ENCODE measurements at regions not wholly inside any gene's neighbourhood (a gene's known extent, or its start where the extent isn't known, plus 50 kb on each side); places are given as distances from the start of the nearest gene placed in this dataset.

DNA sequence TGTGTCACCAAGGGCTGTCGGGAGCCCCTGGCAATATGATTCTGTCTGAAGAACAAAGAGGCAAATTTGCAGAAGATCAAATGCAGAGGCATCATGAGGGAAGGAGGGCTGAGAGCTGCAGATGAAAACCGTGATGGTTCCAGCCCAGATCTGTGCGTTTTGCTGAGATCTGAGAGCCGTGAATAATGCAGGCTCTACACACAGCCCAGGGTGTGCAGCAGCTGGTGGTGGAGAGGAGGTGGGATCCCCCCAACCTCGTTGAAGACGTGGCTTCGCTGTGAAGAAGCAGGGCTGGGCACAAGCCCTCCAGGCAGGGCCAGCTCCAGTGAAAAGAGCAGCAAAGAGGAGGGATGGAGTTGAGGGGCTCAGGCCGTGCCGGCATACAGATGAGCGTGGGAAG, 75.5 kb downstream of the TSPAN17 start:
- no peak overlapping the region for H3K4me3 ChIP-seq (ENCODE audit: low read depth, low read length)
- DNase-seq (ENCODE audit: low read depth): no peak
- TF ChIP-seq, protein P1, sequence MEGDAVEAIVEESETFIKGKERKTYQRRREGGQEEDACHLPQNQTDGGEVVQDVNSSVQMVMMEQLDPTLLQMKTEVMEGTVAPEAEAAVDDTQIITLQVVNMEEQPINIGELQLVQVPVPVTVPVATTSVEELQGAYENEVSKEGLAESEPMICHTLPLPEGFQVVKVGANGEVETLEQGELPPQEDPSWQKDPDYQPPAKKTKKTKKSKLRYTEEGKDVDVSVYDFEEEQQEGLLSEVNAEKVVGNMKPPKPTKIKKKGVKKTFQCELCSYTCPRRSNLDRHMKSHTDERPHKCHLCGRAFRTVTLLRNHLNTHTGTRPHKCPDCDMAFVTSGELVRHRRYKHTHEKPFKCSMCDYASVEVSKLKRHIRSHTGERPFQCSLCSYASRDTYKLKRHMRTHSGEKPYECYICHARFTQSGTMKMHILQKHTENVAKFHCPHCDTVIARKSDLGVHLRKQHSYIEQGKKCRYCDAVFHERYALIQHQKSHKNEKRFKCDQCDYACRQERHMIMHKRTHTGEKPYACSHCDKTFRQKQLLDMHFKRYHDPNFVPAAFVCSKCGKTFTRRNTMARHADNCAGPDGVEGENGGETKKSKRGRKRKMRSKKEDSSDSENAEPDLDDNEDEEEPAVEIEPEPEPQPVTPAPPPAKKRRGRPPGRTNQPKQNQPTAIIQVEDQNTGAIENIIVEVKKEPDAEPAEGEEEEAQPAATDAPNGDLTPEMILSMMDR (IDR thresholded peaks at IDR 0.05; ENCODE audit: low read depth, low read length, missing control alignments): no peak

DNA sequence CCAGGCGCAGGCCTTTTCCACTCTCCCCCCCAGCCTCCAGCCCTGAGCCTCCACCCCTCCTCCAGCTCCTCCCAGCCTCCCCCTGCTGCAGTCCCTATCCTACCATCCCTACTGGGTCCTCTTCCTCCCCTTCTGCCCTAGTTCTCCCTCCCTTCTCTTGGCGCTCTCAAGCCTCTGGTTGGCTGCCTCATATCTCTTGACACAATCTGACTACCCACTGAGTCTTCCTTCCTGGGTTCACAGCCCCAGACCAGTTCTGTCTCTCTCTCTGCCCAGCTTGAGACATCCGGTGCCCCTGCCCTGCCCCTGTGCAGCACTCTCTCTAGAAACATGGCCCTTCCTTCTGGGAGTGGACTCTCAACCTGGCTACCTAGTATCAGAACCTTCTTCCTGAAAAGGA, 76.2 kb downstream of the TSPAN17 start:
- no peak for DNase-seq (ENCODE audit: low read depth)
- TF ChIP-seq, protein P1 (IDR thresholded peaks at IDR 0.05; ENCODE audit: low read depth, low read length, missing control alignments): no peak
- H3K4me3 ChIP-seq (ENCODE audit: low read depth, low read length): no peak overlapping the region

DNA sequence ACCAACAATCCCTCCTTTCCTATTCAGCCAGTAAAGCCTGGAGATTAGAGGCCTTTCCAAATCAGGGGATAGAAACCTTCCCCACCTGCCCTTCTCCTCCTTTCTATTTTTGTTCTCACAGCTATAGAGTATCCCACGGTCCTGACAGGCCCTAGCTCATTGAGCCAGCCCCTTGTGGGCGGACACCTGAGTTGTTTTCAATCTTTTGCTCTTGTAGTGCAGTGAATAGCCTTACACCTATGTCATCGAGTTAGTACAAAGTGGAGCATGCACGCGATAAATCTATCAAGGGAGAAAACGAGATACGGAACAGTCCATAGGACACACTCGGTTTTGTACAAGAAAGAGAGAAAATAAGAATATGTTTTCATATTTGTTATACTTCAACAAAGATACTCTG, 77.2 kb downstream of the TSPAN17 start:
- no peak for DNase-seq (ENCODE audit: low read depth)
- TF ChIP-seq, protein P1 (IDR thresholded peaks at IDR 0.05; ENCODE audit: low read depth, low read length, missing control alignments): no peak
- H3K4me3 ChIP-seq (ENCODE audit: low read depth, low read length): no peak overlapping the region

DNA sequence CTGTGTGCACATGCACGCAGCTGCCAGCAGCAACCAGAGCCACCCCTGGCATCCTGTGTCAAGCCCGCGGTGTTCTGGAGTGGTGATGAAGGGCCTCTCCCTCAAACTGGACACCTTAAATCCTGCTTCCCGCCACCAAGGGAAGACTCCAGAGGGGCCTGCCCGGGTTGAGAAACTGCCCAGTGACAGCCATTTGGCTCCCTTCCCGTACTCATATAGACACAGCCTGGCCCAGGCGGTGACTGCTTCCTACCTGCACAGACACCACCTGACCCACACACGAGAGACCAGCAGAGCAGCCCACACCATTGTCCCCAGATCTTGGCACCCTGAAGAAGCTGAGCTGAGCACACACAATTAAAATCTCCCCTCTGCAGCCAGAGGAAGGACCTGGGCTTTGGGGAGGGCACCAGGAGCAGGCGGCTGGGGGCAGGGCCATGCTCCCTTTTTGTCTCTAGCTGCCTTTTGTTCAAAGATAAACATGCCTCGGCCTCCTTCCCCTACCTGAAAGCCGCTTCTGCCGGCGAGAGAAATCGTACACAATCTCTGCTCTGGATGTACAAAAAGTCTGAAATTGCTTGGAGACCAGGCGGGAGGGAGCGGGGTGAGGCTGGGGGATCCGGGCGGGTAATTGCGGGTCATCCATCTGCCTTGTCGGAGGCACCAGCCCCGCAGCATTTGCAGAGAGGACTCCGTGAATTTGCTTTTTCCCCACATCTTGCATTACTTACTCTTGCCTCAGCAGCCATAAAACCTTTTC, 78.4 kb downstream of the TSPAN17 start:
- no peak for DNase-seq (ENCODE audit: low read depth)
- TF ChIP-seq, protein P1 (IDR thresholded peaks at IDR 0.05; ENCODE audit: low read depth, low read length, missing control alignments): no peak

DNA sequence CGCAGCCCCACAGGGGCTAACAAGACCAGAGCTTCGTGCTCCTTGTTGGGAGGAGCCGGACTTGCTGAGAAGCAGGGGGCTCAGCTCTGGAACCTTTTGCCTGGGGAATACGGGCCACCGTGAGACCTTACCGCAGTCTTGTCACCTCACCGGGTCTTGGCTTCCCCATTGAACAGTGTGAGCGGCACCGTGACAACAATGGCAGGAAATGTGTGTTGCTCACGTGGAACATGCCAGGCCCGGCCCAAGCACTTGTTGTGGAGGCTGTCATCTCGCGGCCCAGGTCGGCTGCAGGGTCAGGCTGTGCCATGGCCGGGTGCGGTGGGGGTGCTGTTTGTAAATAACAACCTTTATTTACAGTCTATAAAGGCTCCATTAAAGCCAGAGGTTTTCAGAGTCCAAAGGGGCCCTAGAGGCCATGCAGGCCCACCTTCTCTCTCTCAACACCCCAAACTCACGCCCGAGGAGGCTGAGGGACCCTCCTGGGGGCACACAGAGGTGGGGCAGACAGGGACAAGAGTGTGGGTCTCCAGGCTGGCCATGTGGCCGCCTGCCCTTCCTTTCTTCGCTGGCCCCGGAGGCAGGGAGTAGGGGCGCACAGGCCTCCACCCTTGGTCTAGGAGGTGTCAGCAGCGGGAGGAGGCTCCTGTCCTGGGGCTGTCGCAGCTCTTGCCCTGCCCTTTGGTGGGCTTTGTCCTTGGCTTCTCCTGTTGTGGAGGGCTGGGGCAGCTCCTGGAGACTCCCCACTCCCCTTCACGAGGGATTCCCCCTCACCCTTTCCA, 79.7 kb downstream of the TSPAN17 start:
- H3K4me3 ChIP-seq (ENCODE audit: low read depth, low read length): no peak overlapping the region
- DNase-seq (ENCODE audit: low read depth): no peak
- TF ChIP-seq, protein P1 (IDR thresholded peaks at IDR 0.05; ENCODE audit: low read depth, low read length, missing control alignments): no peak

More for the DNA sequence above, 78.4 kb downstream of the TSPAN17 start:
- H3K4me3 ChIP-seq (ENCODE audit: low read depth, low read length): no peak overlapping the region

DNA sequence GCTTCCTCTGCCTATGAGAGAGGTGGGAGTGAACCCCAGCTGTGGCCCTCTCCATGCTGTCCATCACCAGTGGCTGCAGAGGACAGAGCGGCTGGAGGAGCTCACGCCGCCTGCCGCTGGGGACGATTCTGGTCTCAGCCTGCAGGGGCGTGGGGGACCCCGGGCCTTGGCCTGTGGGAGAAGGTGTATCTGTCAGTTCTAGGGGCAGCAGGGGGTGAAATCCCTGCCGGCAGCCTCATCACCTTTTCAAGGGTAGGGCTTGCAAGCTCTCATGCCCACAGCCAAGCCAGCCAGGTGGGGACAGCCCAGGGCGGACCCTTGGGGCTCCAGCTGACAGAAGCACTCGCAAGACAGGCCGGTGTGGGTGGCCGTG, 80.2 kb downstream of the TSPAN17 start:
- DNase-seq (ENCODE audit: low read depth): no peak
- TF ChIP-seq, protein P1 (IDR thresholded peaks at IDR 0.05; ENCODE audit: low read depth, low read length, missing control alignments): no peak
- no peak overlapping the region for H3K4me3 ChIP-seq (ENCODE audit: low read depth, low read length)

Measured in GM12864 (cell line).